ENCODE measurements at regions not wholly inside any gene's neighbourhood (a gene's known extent, or its start where the extent isn't known, plus 50 kb on each side); places are given as distances from the start of the nearest gene placed in this dataset.
"Not testable (repeated sequence)": the region's sequence is repeated elsewhere in the genome, so short reads cannot be mapped to it uniquely, and the experiment has no call there.

DNA sequence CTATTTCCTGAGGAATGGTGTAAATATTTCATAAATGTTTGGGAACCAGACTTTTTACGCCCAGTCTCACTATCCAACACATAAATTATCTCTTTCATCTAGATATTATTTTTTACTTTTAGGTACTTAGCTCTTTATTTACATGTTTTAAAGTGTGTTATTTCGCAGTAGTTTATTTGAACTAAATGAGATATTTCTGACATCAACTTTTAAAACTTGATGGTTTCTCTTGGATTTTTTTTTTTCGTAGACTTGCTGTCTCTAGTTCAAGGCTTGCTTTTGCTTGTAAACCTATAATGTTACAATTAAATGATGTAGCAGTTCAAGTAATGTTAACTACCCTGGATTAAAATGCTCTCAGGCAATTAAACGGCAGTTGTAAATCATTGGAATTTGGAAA is 241.7 kb upstream of the PDE3A start:
- no peak for DNase-seq (ENCODE audit: low spot score)

DNA sequence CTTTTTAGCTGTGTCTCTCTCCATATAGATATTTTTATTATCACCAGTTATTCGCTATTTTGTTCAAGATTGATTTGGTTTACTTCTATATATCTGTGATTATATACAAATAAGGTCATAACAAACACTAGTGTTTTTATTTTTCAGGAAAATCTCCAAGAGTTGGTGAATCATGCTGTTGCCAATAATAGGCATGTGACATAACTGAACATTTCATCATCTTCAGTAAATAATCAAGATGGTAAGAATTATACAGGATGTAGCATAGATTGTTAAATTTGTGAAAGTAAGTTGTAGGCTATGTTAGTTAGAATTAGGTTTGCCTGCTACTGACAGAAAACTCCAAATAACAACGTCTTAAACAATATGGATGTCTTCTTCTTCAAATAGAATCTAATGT is 240.9 kb upstream of the PDE3A start:
- no peak for DNase-seq (ENCODE audit: low spot score)

DNA sequence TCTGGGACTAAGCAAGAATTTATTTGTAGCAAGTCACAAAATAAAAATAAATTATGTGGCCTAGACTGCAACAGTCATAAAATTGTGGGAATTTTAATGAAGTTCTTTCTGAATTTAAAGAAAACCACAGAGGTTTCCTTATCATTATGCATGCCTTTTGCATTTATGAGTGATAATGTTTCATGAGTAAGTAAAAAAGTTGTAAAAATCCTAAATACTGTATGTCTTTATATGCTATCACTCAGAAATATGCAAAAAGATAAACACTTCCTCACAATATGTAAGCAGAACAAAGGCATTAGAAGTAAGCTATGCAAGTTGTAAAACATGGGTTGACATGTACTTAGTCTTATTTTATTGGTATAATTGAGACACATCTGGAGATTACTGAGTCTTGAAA is 239.4 kb upstream of the PDE3A start:
- no peak for DNase-seq (ENCODE audit: low spot score)

DNA sequence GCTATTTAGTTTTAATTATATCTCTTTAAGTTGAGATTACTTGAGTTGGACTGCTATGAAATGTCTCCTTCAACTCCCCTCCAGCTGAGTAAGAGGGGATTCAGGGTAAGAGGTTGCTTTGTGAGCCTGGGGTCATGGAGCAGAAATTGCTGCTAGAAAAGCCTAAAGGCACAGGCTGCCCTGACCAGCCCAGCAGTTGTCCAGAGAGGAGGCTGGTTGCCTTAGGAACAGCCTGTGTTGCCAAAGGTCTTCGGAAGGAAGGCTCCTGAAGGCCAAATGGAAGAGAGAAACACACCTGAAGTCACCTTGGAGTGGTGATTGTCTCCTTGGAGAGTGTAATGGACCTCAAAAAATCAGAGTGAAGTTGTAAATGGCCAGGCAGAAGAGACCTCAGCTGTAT is 235.5 kb upstream of the PDE3A start:
- peak; percentile 59 for DNase-seq (ENCODE audit: low spot score)

DNA sequence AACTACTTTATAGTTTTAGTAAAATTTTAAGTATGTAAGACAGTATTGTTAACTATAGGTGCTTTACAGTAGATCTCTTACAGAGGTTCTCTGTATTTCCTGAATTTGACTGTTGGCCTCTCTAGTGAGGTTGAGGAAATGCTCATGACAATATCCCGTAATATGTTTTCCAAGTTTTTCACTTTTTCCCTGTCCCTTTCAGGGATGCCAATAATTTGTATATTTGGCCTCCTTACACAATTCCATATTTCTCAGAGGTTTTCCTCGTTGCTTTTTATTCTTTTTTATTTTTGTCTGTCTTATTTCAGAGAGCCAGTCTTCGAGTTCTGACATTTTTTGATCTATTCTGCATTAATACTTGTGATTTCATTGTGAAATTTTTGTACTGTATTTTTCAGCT is 233.7 kb upstream of the PDE3A start:
- DNase-seq (ENCODE audit: low spot score), result no peak

DNA sequence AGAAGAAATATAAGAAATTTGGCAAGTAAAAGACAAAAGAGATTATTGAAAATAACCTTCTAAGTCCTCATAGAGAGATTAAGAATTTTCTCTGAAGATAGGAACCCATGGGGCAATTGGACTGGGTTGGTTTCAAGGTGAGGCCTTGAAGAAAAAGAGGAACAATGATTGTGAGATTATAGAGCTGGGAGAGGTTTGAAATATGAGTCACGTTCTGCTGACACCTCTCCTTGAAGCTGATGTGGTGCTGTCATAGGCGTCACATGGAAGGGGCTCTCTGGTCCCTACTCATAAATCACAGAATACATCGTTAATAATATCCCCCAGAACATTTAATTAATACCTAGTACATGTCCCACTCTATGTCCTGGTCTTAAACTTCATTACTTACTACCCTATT is 227.6 kb upstream of the PDE3A start:
- DNase-seq (ENCODE audit: low spot score), result no peak

DNA sequence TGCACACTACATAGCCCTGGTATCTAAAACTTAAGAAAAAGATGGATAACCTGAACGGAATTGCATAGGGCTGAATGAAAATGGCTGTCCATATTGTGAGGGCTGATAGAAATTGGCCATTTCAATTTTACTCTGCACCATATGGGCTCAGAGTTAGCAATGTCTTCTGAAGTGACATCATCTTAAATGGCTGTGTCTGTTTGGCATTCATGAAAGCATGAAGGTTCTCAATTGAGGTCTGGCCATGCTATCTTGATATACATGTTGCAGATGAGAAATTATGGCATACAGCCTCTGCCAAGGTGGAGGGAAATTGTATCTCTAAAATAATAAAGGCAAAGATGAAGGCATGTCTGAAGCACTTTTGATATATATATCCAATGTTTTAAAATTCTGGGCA is 226.0 kb upstream of the PDE3A start:
- DNase-seq (ENCODE audit: low spot score), result no peak

DNA sequence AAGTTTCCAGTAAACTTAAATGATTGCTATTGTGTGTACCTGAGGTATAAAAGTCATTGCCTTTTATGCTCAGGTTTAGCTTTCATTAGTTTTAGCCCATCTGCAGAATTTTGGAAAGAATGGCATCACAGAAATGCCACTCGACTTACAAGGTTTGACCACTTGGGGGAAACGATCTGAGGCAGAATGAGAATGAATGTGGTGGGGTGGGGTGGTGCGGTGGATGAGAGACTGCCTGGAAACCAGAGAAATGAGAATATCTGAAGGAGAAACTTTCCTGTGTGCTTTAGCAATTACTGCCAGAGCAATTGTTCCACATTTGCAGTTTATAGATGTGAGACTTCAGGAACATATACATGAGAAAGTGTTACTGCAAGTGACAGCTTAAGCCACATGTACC is 225.4 kb upstream of the PDE3A start:
- no peak for DNase-seq (ENCODE audit: low spot score)

DNA sequence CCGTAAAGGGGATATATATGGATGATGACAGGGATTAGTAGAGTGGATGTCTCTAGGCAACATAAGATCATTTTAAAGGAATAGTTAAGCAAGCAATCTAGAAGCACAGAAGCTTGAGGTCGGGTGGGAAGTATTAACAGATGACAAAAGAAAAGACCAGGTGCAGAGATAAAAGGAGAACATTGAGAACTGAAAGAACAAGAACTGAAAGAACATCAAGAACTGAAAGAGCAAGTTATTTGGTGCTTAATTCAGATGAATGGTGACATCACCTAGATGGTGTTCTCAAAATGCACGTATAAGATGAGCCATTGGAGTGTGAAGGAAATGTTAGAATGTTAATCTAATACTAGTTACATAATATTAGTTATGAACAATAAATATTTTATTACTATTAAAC is 224.0 kb upstream of the PDE3A start:
- no peak for DNase-seq (ENCODE audit: low spot score)

DNA sequence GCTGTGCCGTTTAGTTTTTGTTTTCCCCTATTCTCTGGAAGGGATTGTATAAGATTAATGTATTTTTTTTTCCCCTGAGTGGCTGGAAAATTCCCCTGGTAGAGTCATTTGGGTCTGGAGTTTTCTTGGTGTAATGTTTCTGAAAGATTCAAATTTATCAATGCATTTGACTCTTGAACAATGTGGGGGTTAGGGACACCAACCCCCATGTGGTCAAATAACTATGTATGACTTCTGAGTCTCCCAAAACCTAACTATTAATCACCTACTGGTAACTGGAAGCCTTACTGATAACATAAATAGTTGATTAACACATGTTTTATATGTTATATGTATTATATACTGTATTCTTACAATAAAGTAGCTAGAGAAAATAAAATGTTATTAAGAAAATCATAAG is 220.1 kb upstream of the PDE3A start:
- DNase-seq (ENCODE audit: low spot score), result no peak

DNA sequence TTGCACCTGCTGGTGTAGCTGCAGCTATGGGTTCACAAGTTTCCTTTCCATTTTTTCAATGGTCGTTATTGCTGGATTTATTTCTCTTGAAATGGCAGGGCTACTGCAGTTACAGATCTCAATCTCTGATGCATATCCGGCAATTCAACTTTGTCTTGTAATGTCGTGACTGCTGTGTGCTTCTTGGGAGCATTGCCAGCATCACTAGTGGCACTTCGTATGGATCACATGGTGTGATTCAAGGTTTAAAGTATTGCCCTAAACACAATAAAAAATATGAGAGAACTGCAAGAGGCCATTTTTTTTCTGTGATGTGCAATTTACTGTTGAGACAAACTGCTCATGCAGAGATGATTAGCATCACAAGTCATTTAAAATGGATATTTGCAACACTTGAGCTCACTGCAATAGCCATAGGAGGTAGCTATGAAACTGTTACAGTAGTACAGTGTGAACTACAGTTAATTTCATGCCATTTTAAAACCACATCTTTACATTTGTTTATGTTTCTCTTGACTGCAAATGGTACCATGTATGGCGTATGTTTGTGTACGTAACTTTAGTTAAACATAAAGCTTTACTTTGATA is 217.4 kb upstream of the PDE3A start:
- no peak for DNase-seq (ENCODE audit: low spot score)

DNA sequence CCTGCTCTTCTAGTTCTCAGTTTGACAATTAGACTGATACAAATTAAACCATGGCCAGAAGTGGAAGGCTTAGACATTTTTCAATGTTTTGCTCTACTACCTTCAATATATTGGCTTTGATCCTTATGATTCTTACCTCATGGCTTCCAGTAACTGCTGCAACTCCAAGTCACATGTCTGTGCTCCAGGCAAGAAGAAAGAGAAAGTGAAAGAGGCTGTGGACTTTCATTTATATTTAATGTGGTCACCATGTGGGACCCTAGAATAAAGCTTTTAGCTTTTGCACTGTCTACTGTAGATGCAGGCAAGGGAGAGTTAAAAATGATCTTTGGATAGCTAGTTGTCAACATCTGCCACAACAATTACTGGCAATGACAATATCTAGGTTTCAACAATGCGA is 214.3 kb upstream of the PDE3A start:
- DNase-seq (ENCODE audit: low spot score), result no peak

DNA sequence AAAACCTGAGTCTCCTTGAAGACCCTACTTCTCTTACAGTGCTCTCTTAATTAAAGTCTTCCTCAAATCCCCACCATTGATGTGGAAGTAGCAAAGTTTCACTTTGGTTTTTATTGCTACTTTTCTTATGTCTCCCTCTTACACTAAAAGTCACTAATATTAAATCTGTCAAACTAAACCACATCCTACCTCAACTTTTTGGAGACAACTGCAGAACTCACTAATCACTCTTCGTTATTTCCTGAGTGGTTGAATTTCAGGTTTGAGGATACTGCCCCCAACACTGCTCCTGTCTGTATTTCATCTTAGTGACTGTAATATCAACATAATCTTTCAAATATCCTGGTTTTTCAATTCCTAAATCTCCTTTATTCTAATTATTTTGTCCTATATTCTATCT is 213.0 kb upstream of the PDE3A start:
- no peak for DNase-seq (ENCODE audit: low spot score)

DNA sequence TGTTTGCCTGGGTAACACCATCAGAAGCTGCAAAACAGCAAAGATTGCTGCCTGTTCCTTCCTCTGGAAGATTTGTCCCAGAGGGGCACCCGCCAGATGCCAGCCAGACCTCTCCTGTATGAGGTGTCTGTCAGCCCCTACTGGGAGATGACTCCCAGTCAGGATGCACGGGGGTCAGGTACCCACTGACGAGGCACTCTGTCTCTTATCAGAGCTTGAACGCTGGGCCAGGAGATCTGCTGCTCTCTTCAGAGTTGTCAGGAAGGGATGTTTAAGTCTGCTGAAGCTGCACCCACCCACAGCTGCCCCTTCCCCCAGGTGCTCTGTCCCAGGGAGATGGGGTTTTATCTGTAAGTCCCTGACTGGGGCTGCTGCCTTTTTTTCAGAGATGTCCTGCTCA is 207.4 kb upstream of the PDE3A start:
- DNase-seq (ENCODE audit: low spot score), result not testable (repeated sequence)

DNA sequence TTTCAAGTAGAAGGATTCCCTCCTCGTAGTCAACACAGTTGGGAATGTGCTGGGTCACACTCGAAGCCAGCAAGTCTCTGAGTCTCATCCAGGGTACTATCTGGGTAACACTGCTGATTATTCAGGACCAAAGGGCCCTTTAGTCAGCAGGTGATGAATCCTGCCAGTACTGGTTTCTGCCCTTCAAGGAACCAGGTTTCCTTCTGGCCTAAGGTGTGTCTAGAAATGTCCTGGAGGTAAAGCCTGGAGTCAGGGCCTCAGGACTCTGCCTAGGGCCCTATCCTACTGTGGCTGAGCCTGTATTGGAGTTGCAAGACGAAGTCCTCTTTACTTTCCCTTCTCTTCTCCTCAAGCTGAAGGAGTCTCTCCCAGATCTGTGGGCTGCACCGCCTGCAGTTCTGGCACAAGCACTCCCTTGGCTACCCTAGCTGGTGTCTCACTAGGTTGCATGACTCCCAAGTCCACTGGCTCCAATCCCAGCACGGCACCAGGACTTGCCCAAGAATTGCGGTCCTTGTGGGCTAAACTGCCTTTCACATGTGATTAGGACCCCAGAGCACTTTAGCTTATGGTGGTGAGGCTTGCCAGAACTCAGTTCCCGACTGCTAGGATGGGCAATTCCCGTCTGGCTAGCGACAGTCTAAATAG is 193.7 kb upstream of the PDE3A start:
- DNase-seq (ENCODE audit: low spot score), result no peak

DNA sequence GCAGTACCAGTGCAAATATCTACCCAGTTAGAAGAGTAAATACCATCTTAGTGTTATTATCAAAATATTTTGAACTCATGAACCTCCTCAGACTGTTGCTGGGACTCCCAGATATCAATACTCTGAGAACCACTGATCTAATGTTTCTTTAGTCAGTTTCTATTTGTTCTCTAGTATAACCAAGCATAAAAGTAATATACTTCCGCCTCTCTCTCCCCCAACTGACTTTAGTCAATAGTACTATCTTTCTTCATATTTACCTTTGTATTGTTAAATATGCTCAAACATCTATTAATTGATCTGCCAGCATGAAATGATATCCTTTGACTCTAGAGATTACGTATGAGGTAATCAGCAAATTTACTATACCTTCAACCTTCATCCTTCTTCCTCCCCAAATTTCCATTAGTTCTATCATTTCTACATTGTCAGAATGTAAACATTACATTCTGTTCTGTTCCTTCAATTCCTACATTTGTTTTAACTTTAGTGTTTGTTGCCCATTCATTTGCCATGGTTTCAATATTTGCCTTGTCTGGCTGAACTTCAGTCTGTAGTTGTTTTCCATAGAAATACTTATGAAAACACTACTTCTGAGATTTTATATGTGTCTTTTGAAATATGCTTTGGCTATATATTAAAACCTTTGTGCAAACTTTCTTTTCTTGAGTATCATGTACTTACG is 192.5 kb upstream of the PDE3A start:
- DNase-seq (ENCODE audit: low spot score), result no peak

DNA sequence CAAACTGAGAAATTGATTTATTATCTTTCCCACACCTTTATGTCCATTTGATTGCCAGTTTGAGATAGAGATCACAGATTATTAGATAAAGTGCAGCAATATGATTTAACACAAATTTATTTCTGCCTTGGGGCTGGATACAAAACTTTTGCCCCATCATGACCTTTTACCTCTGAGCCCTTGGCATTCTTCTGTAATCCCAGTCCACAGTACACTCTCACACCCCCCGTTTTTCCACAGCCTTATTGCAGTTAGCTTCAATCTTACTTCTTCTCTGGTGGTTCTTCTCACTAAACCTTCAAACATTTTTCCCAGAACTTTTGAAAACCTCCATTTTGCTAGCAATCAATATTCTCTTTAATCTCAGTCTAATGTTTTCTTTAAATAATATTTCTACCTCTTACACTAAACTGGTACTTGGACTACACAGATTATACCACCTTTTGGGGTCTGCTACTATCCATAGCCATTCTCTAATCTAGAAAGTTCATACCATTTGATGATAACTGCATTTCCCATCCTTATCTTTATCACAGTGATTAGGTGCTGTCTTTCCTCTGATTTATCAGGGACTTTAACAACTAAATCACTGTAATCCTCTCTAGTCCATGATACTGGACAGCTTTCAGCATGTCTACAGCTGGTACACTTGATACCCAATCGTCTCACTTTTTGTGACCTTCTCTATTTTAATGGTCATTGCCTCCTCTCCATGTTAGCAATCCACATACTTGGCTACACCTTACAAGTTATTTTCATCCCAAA is 186.7 kb upstream of the PDE3A start:
- no peak for DNase-seq (ENCODE audit: low spot score)

DNA sequence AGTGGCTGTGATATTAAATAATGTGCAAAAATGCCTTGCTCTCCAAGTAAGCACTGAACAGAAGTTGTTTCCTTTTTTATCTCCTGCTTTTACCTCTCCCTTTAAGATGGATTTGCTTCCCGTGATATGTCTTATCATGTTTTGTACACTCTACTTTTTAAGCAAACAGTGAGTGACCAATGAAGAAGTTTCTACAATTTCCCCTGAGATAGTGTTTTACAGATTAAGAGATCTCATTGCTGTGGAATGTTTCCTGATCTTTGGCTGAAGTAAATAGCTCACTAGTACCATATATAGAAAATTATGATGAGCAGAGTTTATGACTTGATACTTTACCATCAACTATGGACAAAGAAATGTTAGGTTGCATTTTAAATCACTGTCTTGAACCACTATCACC is 184.8 kb upstream of the PDE3A start:
- DNase-seq (ENCODE audit: low spot score), result no peak

DNA sequence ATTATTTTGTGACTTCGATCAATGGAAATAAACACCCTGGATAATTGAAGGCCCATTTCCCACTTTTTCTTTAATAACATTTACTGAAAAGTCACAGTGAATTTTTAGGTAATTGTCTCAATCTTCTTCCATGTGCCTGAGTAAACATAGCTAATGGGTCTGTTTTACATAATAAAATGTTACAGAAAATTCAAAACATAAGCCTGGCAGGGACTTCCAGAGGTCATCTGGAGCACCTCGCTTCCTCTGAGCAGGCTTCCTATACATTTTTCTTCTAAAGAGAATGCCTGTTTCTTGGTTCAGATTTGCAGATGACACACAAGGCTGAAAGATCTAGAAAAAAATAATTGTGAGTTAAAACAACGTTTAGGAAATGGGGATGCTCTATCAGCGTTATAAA is 183.8 kb upstream of the PDE3A start:
- no peak for DNase-seq (ENCODE audit: low spot score)

DNA sequence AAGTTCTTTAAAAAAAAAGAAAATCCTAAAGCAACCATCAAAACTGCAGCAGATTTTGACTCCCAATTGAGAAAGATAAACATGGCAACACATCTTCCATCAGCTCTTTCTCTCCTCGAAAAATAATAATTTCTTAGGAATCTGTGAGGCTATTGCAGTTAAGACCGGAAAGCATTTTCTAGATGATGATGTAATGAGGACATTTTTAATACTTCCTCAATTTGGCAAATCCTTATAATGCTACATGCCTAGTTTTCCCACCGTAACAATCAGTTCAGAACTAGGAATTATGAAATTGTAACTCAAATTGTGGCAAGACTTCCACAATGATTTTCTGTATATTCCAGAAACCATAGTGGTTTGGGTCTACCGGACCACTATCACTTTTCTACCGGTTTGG is 180.9 kb upstream of the PDE3A start:
- DNase-seq (ENCODE audit: low spot score), result no peak

DNA sequence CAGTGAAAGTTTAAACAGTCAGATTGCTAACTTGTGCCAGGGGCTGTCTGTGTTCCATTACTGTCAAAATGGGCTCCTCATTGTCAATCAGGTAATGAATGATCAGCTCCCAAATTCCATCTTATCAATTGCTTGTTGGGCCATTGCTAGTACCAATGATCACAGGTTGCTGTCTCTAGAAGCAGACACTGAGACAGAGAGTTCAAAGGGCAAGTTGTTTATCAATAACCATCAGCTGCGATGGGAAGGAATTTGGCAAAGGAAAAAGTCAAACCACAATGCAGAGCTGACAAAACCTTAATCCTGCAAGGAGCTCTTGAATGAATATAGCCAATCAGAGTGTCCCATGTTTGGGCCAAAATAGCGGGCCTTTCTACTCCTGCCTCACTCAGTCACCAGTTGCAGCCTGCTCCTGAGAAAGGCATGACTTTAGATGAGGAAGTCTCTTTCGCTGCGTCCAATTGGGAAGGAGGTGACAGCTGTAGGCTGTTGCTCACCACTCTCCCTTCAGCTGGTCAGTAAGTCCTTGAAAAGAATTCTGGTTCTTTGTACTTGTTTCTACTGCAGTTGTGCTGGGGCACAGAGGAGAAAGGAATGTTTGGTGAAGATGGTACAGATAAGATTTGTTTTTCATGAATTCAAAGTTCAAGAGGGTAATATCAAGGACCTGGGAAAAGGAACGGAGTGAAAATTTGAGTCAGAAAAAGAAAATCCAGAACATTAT is 179.2 kb upstream of the PDE3A start:
- DNase-seq (ENCODE audit: low spot score), result peak; percentile 53

DNA sequence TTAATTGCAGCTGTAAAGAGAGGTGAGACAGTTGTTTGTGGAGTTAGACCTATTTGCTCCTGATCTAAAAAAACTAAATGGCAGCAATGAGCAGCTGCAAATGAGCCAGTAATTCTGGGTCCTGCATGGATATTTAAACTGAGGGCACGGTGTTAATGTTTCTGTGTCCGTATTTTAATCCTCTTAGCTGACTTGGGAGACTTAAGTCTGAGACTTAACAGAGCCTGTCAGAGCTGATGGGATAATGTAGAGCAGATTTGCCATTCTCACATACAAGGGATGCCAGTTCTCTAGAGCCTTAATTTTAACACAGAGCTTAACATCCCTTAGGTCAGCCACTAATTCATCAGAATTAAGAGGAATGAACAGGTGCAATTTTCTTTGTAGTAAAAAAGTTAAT is 178.6 kb upstream of the PDE3A start:
- DNase-seq (ENCODE audit: low spot score), result peak; percentile 50

Data from ecto neural progenitor cell (in vitro differentiated cells).